Astrocyte of the spinal cord (primary cell): ENCODE measurements at regions not wholly inside any gene's neighbourhood (a gene's known extent, or its start where the extent isn't known, plus 50 kb on each side); places are given as distances from the start of the nearest gene placed in this dataset.

Source experiments
- DNase-seq: peaks from one replicate; pipeline ENCODE4 v3.0.0; 2011; ENCODE audit warnings: low read depth, low spot score
- H3K4me3 ChIP-seq: 2 replicates; pipeline ENCODE4 v1.5.1; 2011; ENCODE audit warnings: low read depth, mild to moderate bottlenecking, low read length, moderate library complexity
- in situ Hi-C: cut with HindIII; loops from 2 replicates; pipeline ENCODE4 v1.10.0; 2017; ENCODE audit warnings: low sequenced_read_pairs
- TF ChIP-seq, protein P1 (sequence below): IDR thresholded peaks from 2 replicates; pipeline ENCODE4 v1.5.1; 2012; ENCODE audit warnings: low read depth, mild to moderate bottlenecking, low read length, inconsistent platforms

DNA sequence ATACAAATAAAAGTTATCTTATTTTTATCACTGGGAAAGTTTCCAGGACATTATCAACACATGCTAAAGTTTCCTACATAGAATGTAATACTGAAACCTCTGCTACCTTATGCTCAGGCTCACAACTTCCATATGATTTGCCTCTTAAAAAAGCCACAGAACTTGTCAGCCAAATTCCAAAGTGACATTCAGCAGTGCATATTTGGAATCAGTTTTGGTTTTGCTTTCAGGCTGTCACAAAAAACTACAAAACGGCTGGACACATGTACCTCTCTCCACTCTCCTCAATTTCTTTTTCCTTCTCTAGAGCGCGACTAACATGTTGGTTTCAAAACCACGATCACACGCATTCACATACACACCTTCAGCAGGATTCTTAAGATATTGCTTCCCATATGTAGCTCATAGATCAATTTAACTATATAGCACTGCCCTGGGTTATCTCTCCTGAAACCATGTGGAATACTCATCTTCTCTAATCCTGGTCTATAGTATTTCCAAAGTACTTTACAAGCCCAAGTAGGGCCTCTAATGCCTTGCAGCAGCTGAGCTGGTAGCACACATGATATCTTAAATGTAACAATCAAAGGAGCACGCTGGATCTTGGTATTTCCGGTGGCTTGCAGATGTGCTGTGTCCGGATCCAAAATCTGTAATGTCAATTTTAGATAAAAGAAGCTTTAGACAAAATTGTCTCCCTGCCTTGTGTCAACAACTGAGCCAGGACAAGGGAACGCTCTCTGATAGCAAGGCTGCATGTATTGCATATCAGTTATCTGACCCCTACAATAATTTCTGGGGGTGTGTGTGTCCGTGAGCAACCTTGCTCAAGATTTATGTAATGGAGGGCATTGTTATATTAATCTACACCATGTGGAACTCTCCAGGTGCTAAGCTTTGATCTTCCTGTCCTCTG is 203.2 kb downstream of the DMRT2 start:
- no peak overlapping the region for H3K4me3 ChIP-seq
- TF ChIP-seq, protein P1, sequence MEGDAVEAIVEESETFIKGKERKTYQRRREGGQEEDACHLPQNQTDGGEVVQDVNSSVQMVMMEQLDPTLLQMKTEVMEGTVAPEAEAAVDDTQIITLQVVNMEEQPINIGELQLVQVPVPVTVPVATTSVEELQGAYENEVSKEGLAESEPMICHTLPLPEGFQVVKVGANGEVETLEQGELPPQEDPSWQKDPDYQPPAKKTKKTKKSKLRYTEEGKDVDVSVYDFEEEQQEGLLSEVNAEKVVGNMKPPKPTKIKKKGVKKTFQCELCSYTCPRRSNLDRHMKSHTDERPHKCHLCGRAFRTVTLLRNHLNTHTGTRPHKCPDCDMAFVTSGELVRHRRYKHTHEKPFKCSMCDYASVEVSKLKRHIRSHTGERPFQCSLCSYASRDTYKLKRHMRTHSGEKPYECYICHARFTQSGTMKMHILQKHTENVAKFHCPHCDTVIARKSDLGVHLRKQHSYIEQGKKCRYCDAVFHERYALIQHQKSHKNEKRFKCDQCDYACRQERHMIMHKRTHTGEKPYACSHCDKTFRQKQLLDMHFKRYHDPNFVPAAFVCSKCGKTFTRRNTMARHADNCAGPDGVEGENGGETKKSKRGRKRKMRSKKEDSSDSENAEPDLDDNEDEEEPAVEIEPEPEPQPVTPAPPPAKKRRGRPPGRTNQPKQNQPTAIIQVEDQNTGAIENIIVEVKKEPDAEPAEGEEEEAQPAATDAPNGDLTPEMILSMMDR = no peak
- in situ Hi-C loops = no loop called here
- DNase-seq = no peak

DNA sequence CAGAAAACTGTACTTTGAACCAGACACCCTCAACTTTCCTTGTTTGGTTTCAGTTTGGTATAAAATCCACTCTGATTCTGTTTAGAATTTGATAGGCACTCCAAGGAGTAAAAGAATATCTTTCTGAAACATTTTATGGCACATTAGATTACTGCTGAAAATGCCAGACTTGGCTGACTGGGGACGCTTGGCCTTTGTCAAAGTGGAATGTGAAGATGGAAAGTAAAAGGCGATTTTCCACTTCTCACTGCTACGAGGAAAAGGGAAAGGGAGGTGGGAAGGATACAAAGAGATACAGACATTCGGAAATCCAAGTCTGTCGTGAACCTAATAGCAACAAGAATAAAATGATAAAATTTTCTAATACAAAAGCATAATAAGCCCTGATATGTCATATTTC is 203.9 kb downstream of the DMRT2 start:
- in situ Hi-C loops = no loop called here
- DNase-seq = no peak
- no peak overlapping the region for H3K4me3 ChIP-seq
- TF ChIP-seq, protein P1 = no peak

DNA sequence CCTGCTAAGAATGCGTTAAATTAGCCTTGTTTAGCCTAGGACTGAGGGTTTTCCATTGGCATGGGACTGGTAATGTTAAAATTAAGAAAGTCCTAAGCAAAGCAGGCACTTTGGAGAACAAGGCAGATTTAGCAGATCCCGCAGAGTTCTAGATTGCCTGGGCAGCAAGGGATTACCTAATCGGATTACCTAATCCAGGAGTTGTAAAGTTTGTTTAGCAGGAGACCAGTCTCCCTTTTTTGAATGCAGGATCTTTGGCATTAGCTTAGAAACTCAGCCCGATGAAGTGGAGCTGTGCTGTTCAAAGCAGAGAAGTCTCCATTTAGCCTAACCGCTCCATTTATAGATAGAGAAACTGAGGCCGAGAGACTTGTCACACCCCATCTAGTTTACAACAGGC is 206.0 kb downstream of the DMRT2 start:
- in situ Hi-C loops = no loop called here
- H3K4me3 ChIP-seq = no peak overlapping the region
- no peak for DNase-seq
- TF ChIP-seq, protein P1 = no peak

DNA sequence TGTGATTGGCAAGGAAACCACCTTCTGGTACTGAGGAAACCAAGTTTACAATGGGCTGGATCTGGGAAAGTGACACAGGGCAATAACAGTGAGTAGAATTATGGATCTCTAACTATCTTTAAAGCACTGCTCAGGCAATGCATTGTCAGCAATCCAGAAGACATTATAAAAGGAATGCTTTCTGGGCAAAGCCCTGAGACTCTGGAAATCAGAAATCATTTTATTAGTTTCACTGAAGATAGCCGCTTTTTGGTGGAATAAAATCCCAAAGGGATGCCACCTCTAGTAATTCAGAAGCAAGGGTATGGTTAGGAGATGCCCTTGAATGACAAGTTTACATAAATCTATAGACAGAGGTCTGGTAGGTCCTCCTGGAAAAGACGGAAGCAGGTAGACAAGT is 211.1 kb downstream of the DMRT2 start:
- in situ Hi-C loops = no loop called here
- no peak for DNase-seq
- H3K4me3 ChIP-seq = no peak overlapping the region
- TF ChIP-seq, protein P1 = no peak

DNA sequence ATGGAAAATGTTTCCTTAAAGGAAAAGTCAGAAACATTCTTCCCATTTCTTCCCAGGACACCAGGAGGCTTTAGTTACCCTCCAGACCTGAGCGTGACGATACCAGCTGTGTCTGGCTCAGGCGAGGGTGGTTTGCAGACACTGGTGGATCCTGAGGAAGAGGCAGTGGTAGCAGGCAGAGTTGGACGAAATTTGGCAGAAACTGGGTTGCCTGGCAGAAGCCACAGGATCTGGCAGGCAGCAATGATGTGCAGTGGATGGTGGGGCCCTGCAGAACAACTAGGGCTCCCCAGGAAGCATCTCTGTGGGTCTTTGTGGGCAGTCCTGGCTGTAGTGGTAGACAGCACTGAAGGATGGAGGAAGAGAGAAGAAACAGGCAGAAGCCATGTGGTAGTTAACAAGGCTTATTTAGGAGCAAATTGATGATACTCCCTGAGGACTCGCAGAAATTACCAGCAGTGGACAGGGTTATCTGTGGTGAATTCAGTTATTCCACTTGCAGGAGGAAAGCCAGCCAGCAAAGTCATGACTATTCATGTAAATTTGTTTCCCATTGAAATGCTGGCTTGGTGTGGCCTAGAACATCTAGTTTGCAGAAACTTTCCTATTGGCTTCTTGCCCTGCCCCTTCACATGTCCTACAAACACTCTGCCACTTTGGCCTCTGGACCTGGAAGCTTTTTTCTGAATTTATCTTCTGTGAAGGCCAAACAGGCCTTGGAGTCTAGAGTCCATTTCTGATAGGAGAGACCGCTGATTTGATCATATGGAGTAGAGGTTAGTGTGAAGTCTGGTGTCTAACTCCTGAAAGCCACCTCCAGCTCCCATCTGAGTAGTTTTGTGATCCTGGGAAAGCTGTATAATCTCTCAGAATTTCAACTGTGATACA is 212.0 kb downstream of the DMRT2 start:
- in situ Hi-C loops = no loop called here
- no peak for DNase-seq
- no peak overlapping the region for H3K4me3 ChIP-seq
- TF ChIP-seq, protein P1 = no peak

DNA sequence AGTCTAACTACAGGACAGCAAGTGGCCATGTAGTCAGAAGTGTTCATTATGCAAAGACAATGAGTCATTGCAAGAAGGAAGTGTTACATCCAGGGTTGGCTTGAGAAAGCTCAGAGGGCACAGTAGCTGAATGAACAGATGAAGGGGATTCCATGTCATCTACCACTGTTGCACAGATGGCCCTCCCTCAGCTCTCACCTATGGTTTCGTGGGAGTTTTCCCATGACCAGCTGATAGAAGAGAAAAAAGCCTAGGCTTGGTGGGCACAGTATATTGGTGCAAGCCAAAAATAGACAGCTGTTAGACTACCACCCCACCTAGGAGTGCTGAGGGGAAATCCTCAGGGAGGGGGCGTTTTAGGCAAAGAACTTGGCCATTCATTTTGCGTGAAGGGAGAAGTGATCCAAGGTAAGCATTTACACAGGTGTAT is 217.0 kb downstream of the DMRT2 start:
- in situ Hi-C loops = no loop called here
- H3K4me3 ChIP-seq = no peak overlapping the region
- no peak for DNase-seq
- TF ChIP-seq, protein P1 = no peak
